Dedifferentiated amniotic fluid mesenchymal stem cell (primary cell): ENCODE measurements at regions not wholly inside any gene's neighbourhood (a gene's known extent, or its start where the extent isn't known, plus 50 kb on each side); places are given as distances from the start of the nearest gene placed in this dataset.
A peak's percentile ranks its signal among the peaks of the same experiment; 100 is the strongest.

Experiments
- DNase-seq: peaks from one replicate; pipeline ENCODE4 v3.0.0-alpha.2; 2016; ENCODE audit errors: extremely low spot score

DNA sequence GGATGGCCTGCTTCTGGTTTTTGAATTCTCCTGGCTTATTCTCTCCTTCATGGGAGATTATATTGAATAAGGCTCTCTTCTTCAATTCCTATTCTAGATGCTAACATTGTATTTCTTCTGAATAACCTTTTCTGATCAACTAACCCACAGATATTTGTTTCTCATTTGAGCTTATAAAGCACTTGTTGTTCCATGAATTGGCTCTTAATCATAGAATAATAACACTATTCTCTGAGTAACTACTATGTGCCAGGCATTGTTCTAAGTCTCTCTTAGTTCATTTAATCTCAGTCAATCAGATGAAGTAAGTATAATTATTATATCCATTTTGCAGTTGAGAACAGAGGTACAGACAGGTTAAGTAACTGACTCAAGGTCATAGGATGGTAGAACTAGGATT is 136.3 kb upstream of the MLIP start:
- DNase-seq, result no peak

GRCh38 chr6:53975941-53976615 is 135.2 kb upstream of the MLIP start:
- DNase-seq, result no peak

- DNase-seq, result no peak
These were observed 133.7 kb upstream of the MLIP start for GRCh38 chr6:53977551-53977950.

- peak; percentile 50 for DNase-seq
These were observed 131.7 kb upstream of the MLIP start for GRCh38 chr6:53979468-53980067.

DNA sequence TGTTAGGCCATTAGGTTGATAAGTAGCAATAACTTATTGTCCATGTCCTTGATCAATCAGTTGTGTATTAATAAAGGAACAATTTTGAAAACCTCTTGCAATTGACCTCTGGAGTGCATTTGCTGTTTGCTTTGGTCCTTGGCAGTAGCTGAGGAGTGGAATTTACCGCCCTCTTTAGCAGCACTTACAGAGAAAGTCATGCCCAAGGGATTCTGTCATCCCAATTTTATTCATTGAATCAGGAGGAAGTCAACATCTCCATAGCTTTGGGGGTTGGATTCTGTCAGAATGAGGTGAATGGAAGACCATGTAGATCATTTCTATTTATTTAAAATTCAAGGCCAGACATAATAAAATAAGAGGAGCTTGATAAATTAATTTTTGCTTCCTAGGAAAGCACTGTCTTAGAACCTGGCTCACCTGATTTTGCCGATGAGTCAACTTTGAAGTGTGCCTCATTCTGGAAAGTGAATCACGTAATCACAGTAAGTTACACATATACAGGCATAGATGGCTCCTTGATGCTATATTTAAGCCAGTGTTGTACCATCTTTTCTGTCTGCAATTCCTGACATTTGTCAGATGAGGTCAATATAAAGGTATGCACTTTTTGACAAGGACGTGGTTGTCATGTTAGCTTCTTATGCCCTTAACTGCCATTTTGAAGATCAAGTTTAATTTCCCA is 128.7 kb upstream of the MLIP start:
- DNase-seq, result no peak

DNA sequence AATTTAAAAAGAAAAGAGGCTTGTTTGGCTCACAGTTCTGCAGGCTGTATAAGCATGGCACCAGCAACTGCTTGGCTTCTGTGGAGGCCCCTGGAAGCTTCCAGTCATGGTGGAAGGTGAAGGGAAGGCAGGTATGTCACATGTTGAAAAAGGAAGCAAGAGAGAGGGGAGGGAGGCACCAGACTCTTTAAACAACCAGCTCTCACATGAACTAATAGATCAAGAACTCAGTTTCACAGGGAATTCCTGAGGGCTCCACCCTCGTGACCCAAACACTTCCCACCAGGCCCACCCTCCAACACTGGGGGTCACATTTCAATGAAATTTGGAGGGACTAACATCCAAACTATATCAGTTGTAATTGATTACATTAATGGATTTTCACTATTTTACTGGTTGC is 127.9 kb upstream of the MLIP start:
- DNase-seq, result no peak

DNA sequence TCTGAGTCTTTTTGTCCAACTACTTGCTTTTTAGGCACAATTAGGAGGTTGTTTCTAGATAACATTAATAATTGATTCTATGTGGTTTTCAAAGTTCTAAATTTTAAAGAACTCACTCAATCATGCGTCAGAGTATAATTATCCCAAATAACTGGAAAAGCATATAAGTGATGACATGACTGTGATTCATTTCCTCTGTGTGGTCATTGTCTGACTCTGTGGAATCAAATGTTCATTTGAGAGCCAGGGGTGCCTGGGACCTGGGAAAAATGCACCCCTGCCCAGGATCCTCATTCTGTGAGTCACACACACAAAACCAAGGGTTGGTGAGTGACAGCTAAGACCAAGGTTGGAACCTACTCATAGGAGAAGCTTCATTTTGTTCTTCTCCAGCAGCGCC is 127.1 kb upstream of the MLIP start:
- peak; percentile 60 for DNase-seq

- no peak for DNase-seq
These were observed 126.7 kb upstream of the MLIP start for GRCh38 chr6:53984581-53984980.

DNA sequence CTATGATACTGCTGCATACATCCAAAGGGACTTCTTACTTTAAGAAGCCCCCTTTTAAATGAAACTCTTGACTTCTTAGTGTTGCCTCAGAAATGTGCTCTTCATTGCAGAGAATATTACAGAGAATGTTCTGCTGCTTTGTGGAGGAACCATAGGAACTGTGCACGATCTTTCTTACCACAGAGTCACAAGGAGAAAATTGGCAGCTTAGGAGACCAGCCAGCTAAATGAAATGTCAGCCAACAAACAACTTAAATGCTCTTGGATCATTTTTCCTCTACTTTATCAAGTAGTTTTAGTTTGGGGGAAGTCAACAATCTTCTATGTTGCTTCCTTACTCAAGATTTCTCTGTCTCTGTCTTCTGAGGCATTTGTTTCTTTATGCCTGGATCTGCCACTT is 125.9 kb upstream of the MLIP start:
- DNase-seq, result no peak

- peak; percentile 79 for DNase-seq
These were observed 125.0 kb upstream of the MLIP start for GRCh38 chr6:53986165-53986720.

- peak; percentile 27 for DNase-seq
These were observed 124.3 kb upstream of the MLIP start for GRCh38 chr6:53986721-53987521.

DNA sequence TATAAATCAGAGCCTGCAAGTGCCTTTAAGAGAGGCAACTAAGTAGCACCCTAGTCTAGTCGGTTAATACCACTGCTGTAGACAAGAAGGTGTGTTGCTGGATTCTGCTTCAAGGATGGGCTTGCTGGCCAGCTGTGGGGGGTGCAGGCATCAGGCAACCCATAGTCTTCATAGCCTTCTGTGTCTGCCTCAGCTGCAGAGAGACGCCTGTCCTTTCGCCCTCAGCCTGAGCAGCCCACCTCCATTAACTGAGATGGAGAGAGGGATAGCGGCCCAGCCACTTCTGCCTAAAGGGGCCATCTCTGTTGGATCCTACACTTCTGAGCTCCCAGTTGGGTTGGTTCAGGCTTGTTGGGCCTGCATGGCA is 123.7 kb upstream of the MLIP start:
- DNase-seq, result no peak

DNA sequence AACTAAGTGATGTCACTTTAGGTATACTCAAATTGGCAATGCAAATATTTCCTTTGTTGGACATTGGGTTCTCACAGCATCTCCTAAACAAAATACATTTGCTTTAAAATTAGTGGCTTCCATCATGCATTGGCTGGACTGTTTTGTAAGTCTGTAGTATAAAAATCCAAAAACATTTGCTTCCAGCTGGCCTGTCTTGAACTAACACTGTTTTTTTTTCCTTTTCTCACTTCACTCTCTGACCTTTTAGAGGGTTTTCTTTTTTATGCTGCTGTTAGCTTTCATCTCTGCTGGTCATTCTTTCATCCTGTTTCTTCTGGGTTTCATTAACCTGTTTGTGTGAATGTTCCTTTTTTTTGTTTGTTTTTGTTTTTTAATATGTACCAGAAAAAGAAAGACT is 121.7 kb upstream of the MLIP start:
- no peak for DNase-seq

DNA sequence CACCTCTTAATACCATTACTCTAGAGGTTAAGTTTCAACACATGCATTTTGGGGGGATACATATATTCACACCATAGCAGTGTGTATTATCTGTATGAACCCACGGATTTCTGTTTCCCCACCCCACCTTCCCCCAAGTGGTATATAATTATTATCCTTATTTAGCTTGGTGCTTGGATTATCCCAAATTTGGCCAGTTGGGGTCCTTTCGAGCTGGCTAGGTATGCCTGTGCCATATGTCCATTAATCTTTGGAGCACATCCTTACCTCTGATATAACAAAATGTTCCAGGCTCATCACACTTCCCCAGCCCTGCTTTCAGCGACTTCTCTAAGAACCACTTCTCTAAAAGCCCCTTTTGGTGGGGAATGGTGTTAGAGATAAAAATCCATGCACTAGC is 118.7 kb upstream of the MLIP start:
- no peak for DNase-seq

- DNase-seq, result no peak
These were observed 117.0 kb upstream of the MLIP start for GRCh38 chr6:53994201-53994600.

DNA sequence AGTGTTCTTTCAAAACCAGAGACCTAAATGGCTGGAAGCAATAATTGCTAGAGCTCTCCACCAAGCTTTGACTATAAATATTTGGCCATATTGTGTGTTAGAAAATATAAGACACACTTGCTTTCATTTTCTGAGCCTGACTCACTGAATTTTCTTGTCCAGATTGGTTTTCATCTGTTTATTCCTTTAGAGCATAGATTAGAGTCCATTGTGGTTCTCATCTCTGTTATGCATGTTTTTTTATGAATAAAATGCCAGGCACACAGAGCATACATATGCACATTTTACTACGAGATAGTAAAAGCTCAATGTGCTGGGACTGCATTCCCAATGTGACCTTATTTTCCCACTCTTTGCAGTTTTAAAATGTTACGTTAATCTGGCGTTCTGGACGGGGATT is 115.3 kb upstream of the MLIP start:
- DNase-seq, result no peak

- no peak for DNase-seq
These were observed 112.9 kb upstream of the MLIP start for GRCh38 chr6:53998303-53998702.

GRCh38 chr6:53999088-53999755 is 112.0 kb upstream of the MLIP start:
- no peak for DNase-seq

DNA sequence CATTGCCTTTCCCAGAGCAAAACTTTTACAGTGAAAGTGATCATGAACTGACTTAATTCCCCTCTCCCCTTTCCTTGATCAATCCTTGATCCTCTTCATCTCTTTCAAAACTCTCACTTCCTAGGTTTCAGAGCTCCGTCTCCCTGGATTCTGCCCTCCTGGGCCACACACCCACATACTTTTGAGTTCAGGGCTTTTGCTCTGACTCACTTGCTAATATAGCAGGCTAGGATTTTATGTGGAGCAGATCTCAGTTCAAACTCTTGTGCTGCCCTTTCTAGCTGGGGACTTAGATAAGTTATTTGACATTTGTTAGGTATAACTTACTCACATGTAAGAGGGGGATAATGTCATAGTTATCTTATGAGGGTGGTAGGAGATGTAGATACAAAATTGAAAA is 109.1 kb upstream of the MLIP start:
- DNase-seq, result no peak

DNA sequence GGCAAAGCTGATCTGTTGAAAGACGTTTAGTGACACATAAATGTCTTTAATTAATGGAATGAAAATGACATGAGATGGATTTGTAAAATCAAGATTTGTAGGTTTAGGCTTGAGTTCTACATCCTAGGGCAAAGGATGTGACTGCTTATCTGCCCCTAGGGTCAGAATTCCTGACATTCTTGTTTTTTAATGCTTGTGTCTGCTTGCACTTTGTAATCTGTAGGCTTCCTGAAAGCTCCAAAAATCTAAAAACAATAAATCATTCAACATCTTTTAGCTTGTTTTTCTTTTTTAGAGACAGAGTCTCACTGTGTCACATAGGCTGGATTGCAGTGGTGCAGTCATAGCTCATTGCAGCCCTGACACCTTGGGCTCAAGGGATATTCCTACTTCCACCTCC is 107.9 kb upstream of the MLIP start:
- DNase-seq, result no peak

DNA sequence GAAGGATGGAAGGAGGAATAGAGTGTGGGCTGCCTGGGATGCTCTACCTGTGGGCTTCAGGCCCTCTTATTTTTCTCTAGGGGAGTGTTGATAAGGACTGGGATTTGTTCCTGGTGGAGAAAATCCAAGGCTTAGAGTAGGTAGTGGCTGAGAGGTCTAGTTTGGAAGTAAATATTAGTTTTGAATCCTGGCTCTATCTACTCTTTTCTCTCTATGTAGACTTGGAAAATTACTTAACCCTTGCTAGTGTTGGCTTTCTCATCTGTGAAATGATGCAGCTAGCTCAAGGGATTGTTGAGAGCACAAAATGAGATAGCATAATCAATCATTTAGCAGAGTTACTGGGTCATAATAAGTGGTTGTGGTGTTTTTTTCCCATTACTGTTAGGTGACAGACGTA is 102.7 kb upstream of the MLIP start:
- DNase-seq, result no peak
